GM21526 (cell line): ENCODE measurements at regions not wholly inside any gene's neighbourhood (a gene's known extent, or its start where the extent isn't known, plus 50 kb on each side); places are given as distances from the start of the nearest gene placed in this dataset.

Source experiments
- ATAC-seq: cut with Tn5 transposase; IDR thresholded peaks from one replicate; pipeline ENCODE4 v1.9.1; 2021; ENCODE audit warnings: moderate library complexity; ENCODE audit not compliant: unreplicated experiment, low FRiP score

- ATAC-seq = no peak
Observed at GRCh38 chr10:78381107-78381506, 347.4 kb downstream of the RPS24 start.

- no peak for ATAC-seq
Observed at GRCh38 chr10:78382047-78382446, 348.4 kb downstream of the RPS24 start.

- ATAC-seq = no peak
Observed at GRCh38 chr10:78382772-78383171, 349.1 kb downstream of the RPS24 start.

GRCh38 chr10:78383378-78384048 is 349.9 kb downstream of the RPS24 start:
- no peak for ATAC-seq

GRCh38 chr10:78384049-78384431 is 350.4 kb downstream of the RPS24 start:
- ATAC-seq = no peak

GRCh38 chr10:78385599-78385998 is 351.9 kb downstream of the RPS24 start:
- ATAC-seq = no peak

- ATAC-seq = no peak
Observed at GRCh38 chr10:78386509-78386908, 352.8 kb downstream of the RPS24 start.

GRCh38 chr10:78388331-78389050 is 354.8 kb downstream of the RPS24 start:
- no peak for ATAC-seq

- ATAC-seq = no peak
Observed at GRCh38 chr10:78389419-78389818, 355.8 kb downstream of the RPS24 start.

- ATAC-seq = no peak
Observed at GRCh38 chr10:78390051-78390450, 356.4 kb downstream of the RPS24 start.

GRCh38 chr10:78390817-78391216 is 357.2 kb downstream of the RPS24 start:
- no peak for ATAC-seq

- no peak for ATAC-seq
Observed at GRCh38 chr10:78391585-78391984, 357.9 kb downstream of the RPS24 start.

GRCh38 chr10:78392197-78392596 is 358.5 kb downstream of the RPS24 start:
- no peak for ATAC-seq

GRCh38 chr10:78393094-78393493 is 359.4 kb downstream of the RPS24 start:
- ATAC-seq = no peak

- ATAC-seq = no peak
Observed at GRCh38 chr10:78394047-78394446, 360.4 kb downstream of the RPS24 start.

GRCh38 chr10:78395162-78395561 is 361.5 kb downstream of the RPS24 start:
- ATAC-seq = no peak

- no peak for ATAC-seq
Observed at GRCh38 chr10:78396754-78397153, 363.1 kb downstream of the RPS24 start.

GRCh38 chr10:78397786-78398185 is 364.1 kb downstream of the RPS24 start:
- ATAC-seq = no peak

GRCh38 chr10:78398382-78398781 is 364.7 kb downstream of the RPS24 start:
- ATAC-seq = no peak

- no peak for ATAC-seq
Observed at GRCh38 chr10:78401624-78402367, 368.1 kb downstream of the RPS24 start.

GRCh38 chr10:78402591-78402990 is 368.9 kb downstream of the RPS24 start:
- ATAC-seq = no peak

- ATAC-seq = no peak
Observed at GRCh38 chr10:78403781-78404180, 370.1 kb downstream of the RPS24 start.
